BE2C (cell line): ENCODE measurements at regions not wholly inside any gene's neighbourhood (a gene's known extent, or its start where the extent isn't known, plus 50 kb on each side); places are given as distances from the start of the nearest gene placed in this dataset.

Experiments used
- DNase-seq: peaks from one replicate; pipeline ENCODE4 v3.0.0-alpha.2; 2020
- H3K27me3 ChIP-seq: fragments of 250-450 bp; sonication (Bioruptor Pico); 2 replicates; pipeline ENCODE4 v1.5.1; 2020; ENCODE audit warnings: mild to moderate bottlenecking
- H3K36me3 ChIP-seq: fragments of 250-450 bp; sonication (Bioruptor Pico); 2 replicates; pipeline ENCODE4 v1.5.1; 2020; ENCODE audit warnings: mild to moderate bottlenecking
- H3K4me1 ChIP-seq: fragments of 250-450 bp; sonication (Bioruptor Pico); 2 replicates; pipeline ENCODE4 v1.5.1; 2020
- H3K4me3 ChIP-seq: 2 replicates; pipeline ENCODE4 v1.5.1; 2011; ENCODE audit warnings: low read depth, low read length
- H3K9me3 ChIP-seq: fragments of 250-450 bp; sonication (Bioruptor Pico); 2 replicates; pipeline ENCODE4 v1.5.1; 2020
- TF ChIP-seq, protein P1 (sequence below): IDR thresholded peaks from 2 replicates; pipeline ENCODE4 v1.5.1; 2012; ENCODE audit warnings: mild to moderate bottlenecking, low read depth, low read length

DNA sequence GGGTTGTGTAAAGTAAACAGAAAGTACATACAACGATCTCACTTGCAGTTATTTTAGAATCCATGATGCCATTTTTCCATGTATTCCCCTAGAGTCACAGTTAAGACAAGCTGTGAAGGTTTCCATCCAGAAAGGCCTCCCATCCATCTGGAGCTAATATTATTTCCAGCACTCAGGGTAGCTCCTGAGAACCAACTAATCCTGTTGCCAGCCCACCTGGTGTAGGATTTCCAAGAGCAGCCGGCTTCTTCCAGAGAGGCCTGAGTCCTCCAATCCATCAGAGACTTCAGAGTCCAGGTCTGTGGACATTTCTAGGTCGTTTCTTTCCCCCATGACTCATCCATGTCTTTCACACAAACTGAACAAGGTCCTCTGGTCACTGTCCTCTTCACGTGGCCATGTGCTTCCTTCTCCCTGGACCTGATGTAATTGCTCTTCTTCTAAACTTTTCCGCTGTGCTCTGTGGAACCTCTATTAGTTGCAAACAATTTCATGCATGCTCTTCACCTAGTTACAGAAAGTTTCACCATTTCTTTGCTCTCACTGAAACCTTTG lies 270.3 kb upstream of the TMTC4 start:
- Histone ChIP-seq H3K4me3 (no peak overlapping the region), H3K27me3 (no peaks in the 10 kb centered on the region)
- DNase-seq = no peak

DNA sequence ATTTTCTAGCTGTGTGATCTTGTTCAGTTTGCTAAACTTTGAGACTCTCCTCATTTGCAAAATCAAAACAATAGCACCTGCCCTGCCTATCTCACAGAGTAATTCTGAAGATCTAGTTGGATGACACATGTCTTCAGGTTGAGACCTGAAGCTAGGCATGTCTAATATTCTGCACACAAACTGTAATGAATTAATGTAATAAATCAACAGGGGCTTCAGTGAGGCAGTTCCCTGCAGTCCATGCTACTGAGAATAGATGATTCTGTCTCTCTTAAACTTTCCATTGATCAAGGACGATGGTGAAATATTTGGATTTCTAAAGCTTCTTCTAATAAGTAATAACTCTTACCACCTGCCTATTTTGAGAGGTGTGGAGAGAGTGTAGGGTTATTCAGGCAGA lies 268.1 kb upstream of the TMTC4 start:
- Histone ChIP-seq H3K27me3 (no peaks in the 10 kb centered on the region), H3K9me3 (no peaks in the 10 kb centered on the region), H3K36me3 (no peaks in the 10 kb centered on the region), H3K4me1 (no peaks in the 10 kb centered on the region), H3K4me3 (no peak overlapping the region)
- TF ChIP-seq, protein P1, sequence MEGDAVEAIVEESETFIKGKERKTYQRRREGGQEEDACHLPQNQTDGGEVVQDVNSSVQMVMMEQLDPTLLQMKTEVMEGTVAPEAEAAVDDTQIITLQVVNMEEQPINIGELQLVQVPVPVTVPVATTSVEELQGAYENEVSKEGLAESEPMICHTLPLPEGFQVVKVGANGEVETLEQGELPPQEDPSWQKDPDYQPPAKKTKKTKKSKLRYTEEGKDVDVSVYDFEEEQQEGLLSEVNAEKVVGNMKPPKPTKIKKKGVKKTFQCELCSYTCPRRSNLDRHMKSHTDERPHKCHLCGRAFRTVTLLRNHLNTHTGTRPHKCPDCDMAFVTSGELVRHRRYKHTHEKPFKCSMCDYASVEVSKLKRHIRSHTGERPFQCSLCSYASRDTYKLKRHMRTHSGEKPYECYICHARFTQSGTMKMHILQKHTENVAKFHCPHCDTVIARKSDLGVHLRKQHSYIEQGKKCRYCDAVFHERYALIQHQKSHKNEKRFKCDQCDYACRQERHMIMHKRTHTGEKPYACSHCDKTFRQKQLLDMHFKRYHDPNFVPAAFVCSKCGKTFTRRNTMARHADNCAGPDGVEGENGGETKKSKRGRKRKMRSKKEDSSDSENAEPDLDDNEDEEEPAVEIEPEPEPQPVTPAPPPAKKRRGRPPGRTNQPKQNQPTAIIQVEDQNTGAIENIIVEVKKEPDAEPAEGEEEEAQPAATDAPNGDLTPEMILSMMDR = no peak
- DNase-seq = no peak

More for the DNA sequence above, 270.3 kb upstream of the TMTC4 start:
- Histone ChIP-seq H3K9me3 (no peaks in the 10 kb centered on the region), H3K4me1 (no peaks in the 10 kb centered on the region), H3K36me3 (no peaks in the 10 kb centered on the region)
- TF ChIP-seq, protein P1 = no peak

DNA sequence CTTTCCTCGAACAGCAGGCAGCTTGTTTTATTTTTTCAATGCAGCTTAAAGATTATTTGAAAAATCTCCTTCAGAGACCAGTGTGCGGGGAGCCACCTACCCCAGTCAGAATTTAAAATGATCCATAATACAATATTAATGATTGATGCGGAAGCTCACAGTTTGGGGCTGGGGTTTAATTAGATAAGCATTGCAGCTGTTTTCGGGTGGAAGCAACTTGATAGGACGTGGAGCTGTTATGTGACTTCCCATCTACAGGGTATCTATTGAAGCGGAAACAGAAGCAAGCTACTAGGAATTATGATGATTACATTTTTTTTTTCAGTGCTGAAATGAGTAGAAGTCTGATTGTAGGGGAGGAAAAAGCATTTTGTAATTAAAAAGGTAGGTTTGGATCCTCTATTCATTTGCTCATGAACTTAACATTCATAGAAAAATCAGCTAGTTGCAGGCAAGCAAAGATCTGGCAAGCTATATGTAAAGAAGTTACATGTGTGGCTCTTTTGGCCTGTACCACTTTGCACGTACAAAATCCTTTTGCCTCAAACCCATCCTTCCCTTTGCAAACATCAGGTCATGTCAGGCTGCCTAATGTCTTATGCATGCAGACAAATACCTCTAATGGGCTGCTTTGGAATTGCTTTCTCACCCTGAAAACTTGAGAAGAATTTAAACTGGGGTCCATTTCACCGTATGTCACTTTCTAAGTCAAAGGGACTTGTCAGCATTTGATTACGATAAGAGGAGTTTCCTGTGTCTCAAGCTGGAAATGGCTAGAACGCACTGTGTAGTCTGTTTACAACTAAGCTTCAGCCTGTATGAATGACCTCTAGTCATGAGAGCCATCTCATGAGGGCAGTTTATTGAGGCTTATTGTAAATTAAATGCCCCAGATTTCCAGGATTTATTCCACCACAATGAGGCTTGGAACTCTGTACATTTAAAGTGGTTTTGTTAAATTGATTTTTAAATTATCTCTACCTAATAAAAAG lies 267.1 kb upstream of the TMTC4 start:
- no peak for DNase-seq
- no peaks in the 10 kb centered on the region for H3K9me3 ChIP-seq
- H3K4me3 ChIP-seq = no peak overlapping the region
- H3K27me3 ChIP-seq = no peaks in the 10 kb centered on the region
- H3K4me1 ChIP-seq = no peaks in the 10 kb centered on the region
- H3K36me3 ChIP-seq = no peaks in the 10 kb centered on the region
- TF ChIP-seq, protein P1 = no peak

DNA sequence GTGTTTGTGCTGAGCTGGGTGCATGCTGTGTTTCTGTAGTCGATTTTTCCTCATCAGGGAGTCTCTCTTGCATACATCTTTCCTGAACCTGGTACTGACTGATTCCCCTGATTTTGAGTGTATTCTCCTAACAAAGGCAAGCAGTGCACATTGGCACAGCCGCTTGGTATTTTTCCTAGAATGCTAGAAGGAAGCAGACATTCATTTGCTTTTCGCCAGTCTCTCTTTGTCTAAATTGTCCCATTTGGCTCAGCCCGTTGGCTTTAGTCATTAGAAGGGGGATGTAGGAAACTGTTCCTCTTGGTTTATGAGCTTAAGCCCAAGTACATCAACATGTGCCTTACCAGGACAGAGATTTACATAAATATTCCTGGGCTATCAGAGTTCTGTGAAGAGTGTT lies 266.1 kb upstream of the TMTC4 start:
- H3K27me3 ChIP-seq = peaks cover 1% of the 10 kb centered on the region; the same call in 1 of the 2 replicates
- H3K9me3 ChIP-seq = no peaks in the 10 kb centered on the region
- H3K36me3 ChIP-seq = no peaks in the 10 kb centered on the region
- TF ChIP-seq, protein P1 = no peak
- H3K4me1 ChIP-seq = no peaks in the 10 kb centered on the region
- no peak for DNase-seq
- H3K4me3 ChIP-seq = no peak overlapping the region

DNA sequence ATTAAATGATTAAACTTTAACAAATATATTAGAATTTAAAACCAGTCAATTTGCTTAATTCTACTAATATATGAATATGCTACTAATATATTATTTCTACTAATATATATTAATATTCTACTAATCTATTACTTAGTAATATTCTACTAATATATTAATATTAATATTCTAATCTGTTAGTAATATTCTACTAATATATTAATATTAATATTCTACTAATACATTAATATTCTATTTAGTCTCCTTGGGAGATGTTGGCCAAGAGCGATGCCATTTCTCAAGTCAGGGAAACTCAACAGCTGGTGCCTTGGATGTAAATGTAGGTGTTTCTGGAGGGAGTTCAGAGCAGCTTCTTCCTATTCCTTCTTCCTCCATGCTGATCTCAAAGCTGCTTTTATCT lies 259.2 kb upstream of the TMTC4 start:
- no peak overlapping the region for H3K4me3 ChIP-seq
- no peak for DNase-seq
- peaks cover 3% of the 10 kb centered on the region; the same call in 1 of the 2 replicates for H3K27me3 ChIP-seq
- H3K36me3 ChIP-seq = no peaks in the 10 kb centered on the region
- no peaks in the 10 kb centered on the region for H3K9me3 ChIP-seq
- no peaks in the 10 kb centered on the region for H3K4me1 ChIP-seq
- TF ChIP-seq, protein P1 = no peak

DNA sequence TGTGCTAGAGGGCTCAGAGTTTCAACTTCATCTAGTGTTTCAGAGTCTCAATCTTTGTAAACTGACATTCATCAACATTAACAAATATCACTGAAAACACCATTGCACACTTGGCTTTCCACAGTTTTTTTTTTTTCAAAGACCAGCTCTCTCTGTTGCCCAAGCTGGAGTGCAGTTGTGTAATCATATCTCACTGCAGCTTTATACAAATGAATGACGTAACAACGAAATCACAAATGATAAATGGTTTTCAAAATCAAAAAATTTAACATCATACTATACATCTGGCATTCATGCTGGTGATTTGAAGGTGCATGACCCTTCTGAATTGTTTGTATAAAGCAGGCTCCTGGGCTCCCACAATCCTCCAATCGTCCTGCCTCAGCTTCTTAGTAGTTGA lies 248.0 kb upstream of the TMTC4 start:
- Histone ChIP-seq H3K27me3 (no peaks in the 10 kb centered on the region), H3K4me3 (no peak overlapping the region), H3K9me3 (no peaks in the 10 kb centered on the region), H3K36me3 (no peaks in the 10 kb centered on the region), H3K4me1 (no peaks in the 10 kb centered on the region)
- TF ChIP-seq, protein P1 = no peak
- DNase-seq = no peak
